ENCODE measurements at regions not wholly inside any gene's neighbourhood (a gene's known extent, or its start where the extent isn't known, plus 50 kb on each side); places are given as distances from the start of the nearest gene placed in this dataset.

DNA sequence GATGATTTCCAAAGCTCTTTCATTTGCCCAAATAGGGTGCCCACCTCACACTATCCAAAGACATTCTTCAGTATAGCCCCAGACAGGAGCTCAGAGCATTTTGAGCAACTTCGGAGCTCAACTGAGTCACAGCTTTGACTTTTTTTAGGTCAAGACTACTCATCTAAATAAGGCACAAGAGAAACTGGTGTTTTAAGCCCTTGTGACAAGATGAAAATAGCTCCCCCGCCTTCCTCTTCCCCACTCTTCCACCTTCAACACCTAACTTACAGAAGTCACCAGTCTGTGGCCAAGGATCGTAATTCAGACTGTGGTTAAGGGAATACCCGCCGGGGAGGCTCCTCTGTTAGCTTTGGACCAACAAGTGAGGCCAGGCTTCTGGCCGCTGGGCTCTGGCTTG, 60.4 kb upstream of the CA12 start:
- no peak overlapping the region for H3K27ac ChIP-seq
- H3K4me1 ChIP-seq, result peaks cover under 1 to 4% (median 2%) of the 10 kb centered on the region in 4 donors
- in situ Hi-C loops (cut with MboI; ENCODE audit: low pct_ligation_motif_present in 1 of 4, low pct_unique_long_range_greater_than_20kb in 1 of 4, low sequenced_read_pairs in 3 of 4), result no loop called here
- no peaks in the 10 kb centered on the region for H3K9me3 ChIP-seq
- 80 to 90% methylated on average over 2 to 6 of the region's 6 CpGs for WGBS, 2 donors (ENCODE audit: low coverage in 1 of 2)
- H3K36me3 ChIP-seq, result no peaks in the 10 kb centered on the region
- H3K4me3 ChIP-seq, result no peak overlapping the region
- TF ChIP-seq, protein P1, sequence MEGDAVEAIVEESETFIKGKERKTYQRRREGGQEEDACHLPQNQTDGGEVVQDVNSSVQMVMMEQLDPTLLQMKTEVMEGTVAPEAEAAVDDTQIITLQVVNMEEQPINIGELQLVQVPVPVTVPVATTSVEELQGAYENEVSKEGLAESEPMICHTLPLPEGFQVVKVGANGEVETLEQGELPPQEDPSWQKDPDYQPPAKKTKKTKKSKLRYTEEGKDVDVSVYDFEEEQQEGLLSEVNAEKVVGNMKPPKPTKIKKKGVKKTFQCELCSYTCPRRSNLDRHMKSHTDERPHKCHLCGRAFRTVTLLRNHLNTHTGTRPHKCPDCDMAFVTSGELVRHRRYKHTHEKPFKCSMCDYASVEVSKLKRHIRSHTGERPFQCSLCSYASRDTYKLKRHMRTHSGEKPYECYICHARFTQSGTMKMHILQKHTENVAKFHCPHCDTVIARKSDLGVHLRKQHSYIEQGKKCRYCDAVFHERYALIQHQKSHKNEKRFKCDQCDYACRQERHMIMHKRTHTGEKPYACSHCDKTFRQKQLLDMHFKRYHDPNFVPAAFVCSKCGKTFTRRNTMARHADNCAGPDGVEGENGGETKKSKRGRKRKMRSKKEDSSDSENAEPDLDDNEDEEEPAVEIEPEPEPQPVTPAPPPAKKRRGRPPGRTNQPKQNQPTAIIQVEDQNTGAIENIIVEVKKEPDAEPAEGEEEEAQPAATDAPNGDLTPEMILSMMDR (IDR thresholded peaks at IDR 0.05), result no peak
- TF ChIP-seq POLR2AphosphoS5 (IDR thresholded peaks at IDR 0.05), result no peak
- no peak for TF ChIP-seq EP300 (IDR thresholded peaks at IDR 0.05; ENCODE audit: low read depth)
- no peak for TF ChIP-seq POLR2A (IDR thresholded peaks at IDR 0.05)
- intact Hi-C loops (cut with DNase I; ENCODE audit: low total_unique reads), result no loop called here
- DNase-seq, result no peak
- no peaks in the 10 kb centered on the region for H3K27me3 ChIP-seq

DNA sequence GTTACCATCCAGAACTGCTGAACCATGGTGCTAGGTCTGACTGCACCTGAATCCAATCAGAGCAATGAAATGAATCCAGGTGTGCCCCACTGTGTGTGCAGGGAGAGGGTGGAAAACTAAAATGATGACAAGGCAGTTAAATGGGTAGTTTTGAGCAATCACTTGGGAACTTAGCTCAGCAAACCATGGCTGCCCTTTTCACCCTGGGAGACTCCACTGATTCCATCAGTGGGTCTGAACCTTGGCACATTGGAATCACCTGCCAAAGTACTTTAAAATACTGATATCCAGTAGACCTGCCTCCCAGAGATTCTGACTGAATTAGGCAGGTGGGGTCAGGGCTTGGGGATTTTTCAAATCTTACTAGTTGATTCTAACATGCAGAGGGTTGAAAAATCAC, 59.8 kb upstream of the USP3 start:
- TF ChIP-seq POLR2A (IDR thresholded peaks at IDR 0.05) (no peak), POLR2AphosphoS5 (IDR thresholded peaks at IDR 0.05) (no peak), EP300 (IDR thresholded peaks at IDR 0.05; ENCODE audit: low read depth) (no peak)
- TF ChIP-seq, protein P1 (IDR thresholded peaks at IDR 0.05), result no peak
- Histone ChIP-seq H3K27me3 (no peaks in the 10 kb centered on the region), H3K4me1 (peaks cover 2 to 6% (median 4%) of the 10 kb centered on the region in 4 donors), H3K36me3 (no peaks in the 10 kb centered on the region), H3K27ac (no peak overlapping the region), H3K9me3 (no peaks in the 10 kb centered on the region), H3K4me3 (no peak overlapping the region)
- in situ Hi-C loops (cut with MboI; ENCODE audit: low pct_ligation_motif_present in 1 of 4, low pct_unique_long_range_greater_than_20kb in 1 of 4, low sequenced_read_pairs in 3 of 4) (no loop called here), intact Hi-C loops (cut with DNase I; ENCODE audit: low total_unique reads) (no loop called here)
- no peak for DNase-seq

DNA sequence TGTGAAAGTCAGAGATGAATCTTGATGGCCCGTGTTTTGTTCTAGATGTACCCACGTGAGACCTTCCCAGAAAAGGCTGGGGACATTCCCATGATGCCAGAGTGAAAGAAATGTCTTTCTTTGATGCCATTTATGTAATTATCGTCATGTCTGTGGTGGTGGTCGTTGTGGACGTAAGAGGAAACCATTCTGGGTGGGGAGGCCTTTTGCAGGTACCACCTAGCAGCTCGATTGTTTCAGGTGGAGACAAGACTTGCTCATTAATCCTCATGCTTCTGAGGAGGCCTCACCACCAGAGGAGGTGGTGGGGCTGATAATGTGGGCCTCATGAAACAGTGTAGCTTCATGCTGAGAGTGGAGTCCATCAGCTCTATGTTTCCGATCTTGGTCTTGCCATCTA, 58.1 kb upstream of the USP3 start:
- Histone ChIP-seq H3K4me3 (no peak overlapping the region), H3K27ac (no peak overlapping the region), H3K36me3 (no peaks in the 10 kb centered on the region), H3K4me1 (peaks cover 4 to 12% (median 10%) of the 10 kb centered on the region in 4 donors), H3K27me3 (no peaks in the 10 kb centered on the region), H3K9me3 (no peaks in the 10 kb centered on the region)
- TF ChIP-seq POLR2A (IDR thresholded peaks at IDR 0.05) (no peak), POLR2AphosphoS5 (IDR thresholded peaks at IDR 0.05) (no peak), EP300 (IDR thresholded peaks at IDR 0.05; ENCODE audit: low read depth) (no peak)
- TF ChIP-seq, protein P1 (IDR thresholded peaks at IDR 0.05), result no peak
- no peak for DNase-seq
- in situ Hi-C loops (cut with MboI; ENCODE audit: low pct_ligation_motif_present in 1 of 4, low pct_unique_long_range_greater_than_20kb in 1 of 4, low sequenced_read_pairs in 3 of 4) (no loop called here), intact Hi-C loops (cut with DNase I; ENCODE audit: low total_unique reads) (no loop called here)
- WGBS, 2 donors (ENCODE audit: low coverage in 1 of 2), result 76 to 86% methylated on average over 3 to 7 of the region's 7 CpGs

DNA sequence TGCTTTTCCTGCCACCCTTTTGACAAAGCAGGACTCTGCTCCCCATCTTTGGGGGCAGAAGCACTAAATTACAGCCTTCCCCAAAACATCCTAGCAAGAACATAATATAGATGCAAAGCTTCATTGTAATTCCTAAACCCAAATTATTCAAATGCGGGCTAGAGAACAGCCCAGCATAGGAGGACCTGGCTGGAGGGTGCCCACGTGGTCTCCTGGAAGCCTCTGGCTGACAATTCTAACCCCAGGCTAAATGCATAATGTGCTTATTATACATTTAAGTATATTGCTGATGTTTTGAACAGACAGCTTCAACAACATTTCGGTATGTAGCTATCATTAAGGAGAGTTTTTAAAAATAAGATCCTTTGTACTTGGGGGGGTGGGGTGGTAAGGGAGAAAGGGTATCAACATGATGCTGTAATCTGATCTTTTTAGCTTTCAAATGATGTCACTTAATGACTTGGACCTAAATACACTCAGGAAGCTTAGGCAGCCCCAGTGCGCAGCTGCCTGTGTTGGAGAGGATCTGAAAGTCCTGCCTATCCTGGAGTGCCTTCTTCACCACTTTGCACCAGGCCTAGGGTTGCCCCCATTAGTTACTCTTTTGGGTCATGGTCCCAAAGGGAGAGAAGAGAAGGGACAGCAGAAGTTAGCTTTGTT, 57.2 kb upstream of the USP3 start:
- Histone ChIP-seq H3K36me3 (no peaks in the 10 kb centered on the region), H3K27me3 (no peaks in the 10 kb centered on the region), H3K4me3 (no peak overlapping the region), H3K9me3 (no peaks in the 10 kb centered on the region), H3K4me1 (peaks cover 4 to 12% (median 10%) of the 10 kb centered on the region in 4 donors), H3K27ac (no peak overlapping the region)
- intact Hi-C loops (cut with DNase I; ENCODE audit: low total_unique reads), result no loop called here
- in situ Hi-C loops (cut with MboI; ENCODE audit: low pct_ligation_motif_present in 1 of 4, low pct_unique_long_range_greater_than_20kb in 1 of 4, low sequenced_read_pairs in 3 of 4), result no loop called here
- 89 to 94% methylated on average over 3 to 4 of the region's 4 CpGs for WGBS, 2 donors (ENCODE audit: low coverage in 1 of 2)
- DNase-seq, result no peak
- TF ChIP-seq POLR2AphosphoS5 (IDR thresholded peaks at IDR 0.05) (no peak), POLR2A (IDR thresholded peaks at IDR 0.05) (no peak), EP300 (IDR thresholded peaks at IDR 0.05; ENCODE audit: low read depth) (no peak)
- TF ChIP-seq, protein P1 (IDR thresholded peaks at IDR 0.05), result no peak
